A673 (cell line): ENCODE measurements at regions not wholly inside any gene's neighbourhood (a gene's known extent, or its start where the extent isn't known, plus 50 kb on each side); places are given as distances from the start of the nearest gene placed in this dataset.
"Not testable (repeated sequence)": the region's sequence is repeated elsewhere in the genome, so short reads cannot be mapped to it uniquely, and the experiment has no call there.

Experiments used
- BruUV-seq: library from RNA; stranded (reverse); fragments of 400-500 nt; replicated peaks from 2 replicates; lab custom pipeline; 2021; lab: Mats Ljungman, UMichigan
- CTCF ChIA-PET: fragments of 300-600 bp; sonication (Branson Sonifier 250); formaldehyde crosslinking; loops from one replicate; lab custom pipeline; 2022; ENCODE audit warnings: antibody characterized with exemption; lab: Charles Lee
- POLR2A ChIA-PET: fragments of 300-600 bp; sonication (Branson Sonifier 250); formaldehyde crosslinking; loops from one replicate; lab custom pipeline; 2022; ENCODE audit warnings: antibody characterized with exemption; ENCODE audit not compliant: low non-redundant PET; lab: Charles Lee
- DNase-seq: peaks from one replicate; pipeline ENCODE4 v3.0.0-alpha.2; 2015; ENCODE audit warnings: low spot score
- H3K27ac ChIP-seq: fragments of 200-600 bp; sonication (generic); 2 replicates; pipeline ENCODE4 v1.5.1; 2016; ENCODE audit warnings: mixed run types, low read depth, mild to moderate bottlenecking, mixed read lengths, antibody characterized with exemption, low read length; ENCODE audit not compliant: poor library complexity, severe bottlenecking
- H3K27me3 ChIP-seq: fragments of 200-600 bp; sonication (generic); replicated peaks from 2 replicates; pipeline ENCODE4 v1.6.1; 2017; ENCODE audit warnings: mixed run types, low read depth, mild to moderate bottlenecking, mixed read lengths, antibody characterized with exemption, low read length; ENCODE audit not compliant: insufficient read depth, poor library complexity
- H3K36me3 ChIP-seq: fragments of 200-600 bp; sonication (generic); 2 replicates; pipeline ENCODE4 v1.6.1; 2016; ENCODE audit warnings: mixed run types, mild to moderate bottlenecking, mixed read lengths, antibody characterized with exemption, low read length; ENCODE audit not compliant: insufficient read depth, poor library complexity, severe bottlenecking
- H3K4me1 ChIP-seq: fragments of 200-600 bp; sonication (generic); 2 replicates; pipeline ENCODE4 v1.6.1; 2017; ENCODE audit warnings: mixed run types, mild to moderate bottlenecking, mixed read lengths, antibody characterized with exemption, low read length; ENCODE audit not compliant: insufficient read depth, poor library complexity, severe bottlenecking
- H3K4me3 ChIP-seq: fragments of 200-600 bp; sonication (generic); 2 replicates; pipeline ENCODE4 v1.5.1; 2016; ENCODE audit warnings: low read depth, mixed run types, mild to moderate bottlenecking, mixed read lengths, low read length; ENCODE audit not compliant: poor library complexity, severe bottlenecking
- H3K9me3 ChIP-seq: fragments of 200-600 bp; sonication (generic); 2 replicates; pipeline ENCODE4 v1.6.1; 2016; ENCODE audit warnings: mixed run types, low read depth, mild to moderate bottlenecking, mixed read lengths, antibody characterized with exemption, low read length; ENCODE audit not compliant: poor library complexity, severe bottlenecking
- CTCF ChIP-seq: fragments of 300-800, 200-600 bp; sonication (generic); conservative IDR thresholded peaks from 2 replicates; pipeline ENCODE4 v1.5.1; 2017; ENCODE audit warnings: low read depth, mild to moderate bottlenecking, antibody characterized with exemption, low read length, moderate library complexity, mixed read lengths
- EZH2 ChIP-seq: fragments of 200-600 bp; sonication (generic); IDR thresholded peaks from 2 replicates; pipeline ENCODE4 v1.6.1; 2017; ENCODE audit warnings: borderline replicate concordance, low read depth, mild to moderate bottlenecking, mixed read lengths, antibody characterized with exemption, low read length; ENCODE audit not compliant: poor library complexity, severe bottlenecking
- intact Hi-C: fragments of 100-400 bp; cut with micrococcal nuclease; formaldehyde crosslinking; loops from one replicate; pipeline ENCODE4 v1.10.0; 2022; ENCODE audit not compliant: unreplicated experiment

- TF ChIP-seq CTCF (no peak), EZH2 (no peak)
- Histone ChIP-seq H3K36me3 (no peaks in the 10 kb centered on the region), H3K4me1 (no peaks in the 10 kb centered on the region), H3K27me3 (no peaks in the 10 kb centered on the region), H3K9me3 (no peaks in the 10 kb centered on the region), H3K27ac (no peak overlapping the region), H3K4me3 (no peak overlapping the region)
- POLR2A ChIA-PET, result no interaction called here
- no TSS peak for BruUV-seq
- CTCF ChIA-PET, result no interaction called here
- intact Hi-C loops, result no loop called here
- DNase-seq, result no peak
Observed at GRCh38 chr21:35517865-35518264, 468.8 kb upstream of the RUNX1 start.

- POLR2A ChIA-PET, H3K9me3 ChIP-seq, DNase-seq, H3K27me3 ChIP-seq, H3K4me1 ChIP-seq, CTCF ChIA-PET, BruUV-seq, H3K4me3 ChIP-seq, H3K36me3 ChIP-seq, intact Hi-C loops, H3K27ac ChIP-seq: not testable (repeated sequence)
Observed at GRCh38 chr21:35516292-35516691, 467.2 kb upstream of the RUNX1 start.

- intact Hi-C loops, result no loop called here
- Histone ChIP-seq H3K36me3 (no peaks in the 10 kb centered on the region), H3K27ac (no peak overlapping the region), H3K27me3 (no peaks in the 10 kb centered on the region), H3K4me3 (no peak overlapping the region), H3K4me1 (no peaks in the 10 kb centered on the region), H3K9me3 (no peaks in the 10 kb centered on the region)
- DNase-seq, result no peak
- no peak for TF ChIP-seq EZH2
- no peak for TF ChIP-seq CTCF
- no TSS peak for BruUV-seq
- ChIA-PET CTCF (no interaction called here), POLR2A (no interaction called here)
Observed at GRCh38 chr21:35512346-35512745, 463.2 kb upstream of the RUNX1 start.

- Histone ChIP-seq H3K9me3 (no peaks in the 10 kb centered on the region), H3K27me3 (no peaks in the 10 kb centered on the region), H3K36me3 (no peaks in the 10 kb centered on the region), H3K27ac (no peak overlapping the region), H3K4me1 (no peaks in the 10 kb centered on the region), H3K4me3 (no peak overlapping the region)
- no TSS peak for BruUV-seq
- CTCF ChIA-PET, result no interaction called here
- intact Hi-C loops, result no loop called here
- POLR2A ChIA-PET, result no interaction called here
- TF ChIP-seq EZH2 (no peak), CTCF (no peak)
- DNase-seq, result no peak
Observed at GRCh38 chr21:35511696-35512162, 462.6 kb upstream of the RUNX1 start.
